Activated naive CD8-positive, alpha-beta T cell treated with anti-CD3 and anti-CD28 coated beads for 36 hours (primary cell): ENCODE measurements at regions not wholly inside any gene's neighbourhood (a gene's known extent, or its start where the extent isn't known, plus 50 kb on each side); places are given as distances from the start of the nearest gene placed in this dataset.
"Not testable (repeated sequence)": the region's sequence is repeated elsewhere in the genome, so short reads cannot be mapped to it uniquely, and the experiment has no call there.

Experiments used
- DNase-seq: peaks from one replicate; pipeline ENCODE4 v3.0.0; 2021
- H3K27ac Mint-ChIP-seq: one replicate; pipeline ENCODE4 v1.8.0; 2022; ENCODE audit warnings: mild to moderate bottlenecking, moderate library complexity, mixed read lengths
- H3K27me3 Mint-ChIP-seq: one replicate; pipeline ENCODE4 v1.8.0; 2022; ENCODE audit warnings: mild to moderate bottlenecking, mixed read lengths
- H3K36me3 Mint-ChIP-seq: one replicate; pipeline ENCODE4 v1.8.0; 2021; ENCODE audit warnings: mild to moderate bottlenecking, mixed read lengths
- H3K4me1 Mint-ChIP-seq: one replicate; pipeline ENCODE4 v1.8.0; 2021; ENCODE audit warnings: mixed read lengths
- H3K4me3 Mint-ChIP-seq: one replicate; pipeline ENCODE4 v1.8.0; 2022; ENCODE audit warnings: mild to moderate bottlenecking, moderate library complexity, mixed read lengths
- H3K9me3 Mint-ChIP-seq: one replicate; pipeline ENCODE4 v1.8.0; 2022; ENCODE audit warnings: mixed read lengths

- Mint-ChIP-seq H3K27me3 (peaks cover 29% of the 10 kb centered on the region), H3K4me1 (no peaks in the 10 kb centered on the region), H3K9me3 (peaks cover 21% of the 10 kb centered on the region), H3K36me3 (peaks cover 3% of the 10 kb centered on the region), H3K27ac (no peak overlapping the region), H3K4me3 (no peak overlapping the region)
- no peak for DNase-seq
Observed at GRCh38 chr1:30579580-30579979, 143.8 kb downstream of the MATN1 start.

GRCh38 chr1:30575066-30575465 is 148.3 kb downstream of the MATN1 start:
- H3K27me3 Mint-ChIP-seq = peaks cover 15% of the 10 kb centered on the region
- H3K27ac Mint-ChIP-seq = no peak overlapping the region
- no peaks in the 10 kb centered on the region for H3K9me3 Mint-ChIP-seq
- no peak for DNase-seq
- H3K4me1 Mint-ChIP-seq = no peaks in the 10 kb centered on the region
- no peak overlapping the region for H3K4me3 Mint-ChIP-seq
- H3K36me3 Mint-ChIP-seq = no peaks in the 10 kb centered on the region

GRCh38 chr1:30572192-30572591 is 151.2 kb downstream of the MATN1 start:
- Mint-ChIP-seq H3K4me3 (no peak overlapping the region), H3K27ac (no peak overlapping the region), H3K36me3 (no peaks in the 10 kb centered on the region), H3K9me3 (no peaks in the 10 kb centered on the region), H3K27me3 (peaks cover 21% of the 10 kb centered on the region), H3K4me1 (no peaks in the 10 kb centered on the region)
- no peak for DNase-seq

GRCh38 chr1:30571380-30571779 is 152.0 kb downstream of the MATN1 start:
- no peak for DNase-seq
- Mint-ChIP-seq H3K27ac (no peak overlapping the region), H3K4me1 (no peaks in the 10 kb centered on the region), H3K4me3 (no peak overlapping the region), H3K9me3 (no peaks in the 10 kb centered on the region), H3K36me3 (no peaks in the 10 kb centered on the region), H3K27me3 (peaks cover 21% of the 10 kb centered on the region)

- peaks cover 2% of the 10 kb centered on the region for H3K9me3 Mint-ChIP-seq
- H3K4me3 Mint-ChIP-seq = no peak overlapping the region
- DNase-seq = no peak
- no peak overlapping the region for H3K27ac Mint-ChIP-seq
- H3K27me3 Mint-ChIP-seq = peaks cover 19% of the 10 kb centered on the region
- H3K4me1 Mint-ChIP-seq = no peaks in the 10 kb centered on the region
- no peaks in the 10 kb centered on the region for H3K36me3 Mint-ChIP-seq
Observed at GRCh38 chr1:30569384-30569783, 154.0 kb downstream of the MATN1 start.

GRCh38 chr1:30562559-30562958 is 160.8 kb downstream of the MATN1 start:
- Mint-ChIP-seq H3K27ac (no peak overlapping the region), H3K36me3 (peaks cover 2% of the 10 kb centered on the region), H3K27me3 (peaks cover 7% of the 10 kb centered on the region), H3K4me3 (no peak overlapping the region), H3K4me1 (no peaks in the 10 kb centered on the region), H3K9me3 (peaks cover 10% of the 10 kb centered on the region)
- DNase-seq = no peak

- Mint-ChIP-seq H3K4me1 (no peaks in the 10 kb centered on the region), H3K27me3 (peaks cover 9% of the 10 kb centered on the region), H3K4me3 (no peak overlapping the region), H3K9me3 (no peaks in the 10 kb centered on the region), H3K36me3 (no peaks in the 10 kb centered on the region), H3K27ac (no peak overlapping the region)
- DNase-seq = no peak
Observed at GRCh38 chr1:30551603-30552002, 171.8 kb downstream of the MATN1 start.

GRCh38 chr1:30550365-30551220 is 172.8 kb downstream of the MATN1 start:
- no peaks in the 10 kb centered on the region for H3K36me3 Mint-ChIP-seq
- H3K4me1 Mint-ChIP-seq = no peaks in the 10 kb centered on the region
- DNase-seq = no peak
- H3K9me3 Mint-ChIP-seq = no peaks in the 10 kb centered on the region
- H3K27me3 Mint-ChIP-seq = peaks cover 9% of the 10 kb centered on the region
- H3K27ac Mint-ChIP-seq = no peak overlapping the region
- H3K4me3 Mint-ChIP-seq = no peak overlapping the region

GRCh38 chr1:30549872-30550271 is 173.5 kb downstream of the MATN1 start:
- not testable (repeated sequence) for H3K4me3 Mint-ChIP-seq, H3K27me3 Mint-ChIP-seq, H3K36me3 Mint-ChIP-seq, H3K9me3 Mint-ChIP-seq, H3K27ac Mint-ChIP-seq, DNase-seq, H3K4me1 Mint-ChIP-seq

GRCh38 chr1:30548294-30548693 is 175.1 kb downstream of the MATN1 start:
- no peak for DNase-seq
- Mint-ChIP-seq H3K4me3 (no peak overlapping the region), H3K36me3 (no peaks in the 10 kb centered on the region), H3K27ac (no peak overlapping the region), H3K27me3 (no peaks in the 10 kb centered on the region), H3K4me1 (no peaks in the 10 kb centered on the region), H3K9me3 (no peaks in the 10 kb centered on the region)

GRCh38 chr1:30547326-30547725 is 176.1 kb downstream of the MATN1 start:
- H3K4me3 Mint-ChIP-seq, H3K4me1 Mint-ChIP-seq, H3K27ac Mint-ChIP-seq, H3K9me3 Mint-ChIP-seq, DNase-seq, H3K27me3 Mint-ChIP-seq, H3K36me3 Mint-ChIP-seq: not testable (repeated sequence)

- Mint-ChIP-seq H3K36me3 (no peaks in the 10 kb centered on the region), H3K9me3 (no peaks in the 10 kb centered on the region), H3K27me3 (no peaks in the 10 kb centered on the region), H3K27ac (no peak overlapping the region), H3K4me3 (no peak overlapping the region), H3K4me1 (no peaks in the 10 kb centered on the region)
- no peak for DNase-seq
Observed at GRCh38 chr1:30545365-30545764, 178.0 kb downstream of the MATN1 start.

- H3K27ac Mint-ChIP-seq = no peak overlapping the region
- no peaks in the 10 kb centered on the region for H3K36me3 Mint-ChIP-seq
- DNase-seq = no peak
- no peaks in the 10 kb centered on the region for H3K27me3 Mint-ChIP-seq
- no peak overlapping the region for H3K4me3 Mint-ChIP-seq
- H3K4me1 Mint-ChIP-seq = no peaks in the 10 kb centered on the region
- H3K9me3 Mint-ChIP-seq = no peaks in the 10 kb centered on the region
Observed at GRCh38 chr1:30541721-30542485, 181.5 kb downstream of the MATN1 start.

GRCh38 chr1:30540611-30541192 is 182.7 kb downstream of the MATN1 start:
- no peaks in the 10 kb centered on the region for H3K9me3 Mint-ChIP-seq
- no peaks in the 10 kb centered on the region for H3K27me3 Mint-ChIP-seq
- H3K27ac Mint-ChIP-seq = no peak overlapping the region
- no peaks in the 10 kb centered on the region for H3K36me3 Mint-ChIP-seq
- no peak for DNase-seq
- H3K4me3 Mint-ChIP-seq = no peak overlapping the region
- H3K4me1 Mint-ChIP-seq = no peaks in the 10 kb centered on the region

GRCh38 chr1:30539884-30540283 is 183.5 kb downstream of the MATN1 start:
- H3K4me1 Mint-ChIP-seq = no peaks in the 10 kb centered on the region
- H3K27ac Mint-ChIP-seq = no peak overlapping the region
- no peak for DNase-seq
- no peaks in the 10 kb centered on the region for H3K27me3 Mint-ChIP-seq
- no peak overlapping the region for H3K4me3 Mint-ChIP-seq
- no peaks in the 10 kb centered on the region for H3K9me3 Mint-ChIP-seq
- no peaks in the 10 kb centered on the region for H3K36me3 Mint-ChIP-seq
